Skeletal muscle satellite cell (primary cell): ENCODE measurements at regions not wholly inside any gene's neighbourhood (a gene's known extent, or its start where the extent isn't known, plus 50 kb on each side); places are given as distances from the start of the nearest gene placed in this dataset.

Experiments
- H3K27me3 ChIP-seq: 2 replicates; pipeline ENCODE4 v1.7.0; 2013; ENCODE audit warnings: low read length; ENCODE audit not compliant: control insufficient read depth, insufficient read depth
- H3K36me3 ChIP-seq: 2 replicates; pipeline ENCODE4 v1.7.0; 2013; ENCODE audit warnings: mild to moderate bottlenecking, control low read depth, low read length; ENCODE audit not compliant: insufficient read depth
- H3K4me1 ChIP-seq: 2 replicates; pipeline ENCODE4 v1.7.0; 2013; ENCODE audit warnings: low read length; ENCODE audit not compliant: control insufficient read depth, insufficient read depth
- H3K4me2 ChIP-seq: 2 replicates; pipeline ENCODE4 v1.7.0; 2013; ENCODE audit warnings: mild to moderate bottlenecking, low read length
- H3K4me3 ChIP-seq: 2 replicates; pipeline ENCODE4 v1.7.0; 2013; ENCODE audit warnings: low read length
- H3K9ac ChIP-seq: 2 replicates; pipeline ENCODE4 v1.7.0; 2013; ENCODE audit warnings: mild to moderate bottlenecking, low read depth, low read length, moderate library complexity
- H3K9me3 ChIP-seq: replicated peaks from 2 replicates; pipeline ENCODE4 v1.7.0; 2013; ENCODE audit warnings: mild to moderate bottlenecking, control low read depth, low read length

GRCh38 chr22:48594757-48595510 lies 1232.7 kb downstream of the BRD1 start:
- Histone ChIP-seq H3K36me3 (no peaks in the 10 kb centered on the region), H3K4me2 (no peak overlapping the region), H3K27me3 (no peaks in the 10 kb centered on the region), H3K9ac (no peak overlapping the region), H3K9me3 (peaks cover 32% of the 10 kb centered on the region), H3K4me3 (no peak overlapping the region), H3K4me1 (no peaks in the 10 kb centered on the region)

- no peak overlapping the region for H3K4me2 ChIP-seq
- no peak overlapping the region for H3K9ac ChIP-seq
- no peaks in the 10 kb centered on the region for H3K36me3 ChIP-seq
- peaks cover 29% of the 10 kb centered on the region for H3K9me3 ChIP-seq
- no peak overlapping the region for H3K4me3 ChIP-seq
- no peaks in the 10 kb centered on the region for H3K27me3 ChIP-seq
- H3K4me1 ChIP-seq, result no peaks in the 10 kb centered on the region
Observed at GRCh38 chr22:48594016-48594756, 1233.5 kb downstream of the BRD1 start.

DNA sequence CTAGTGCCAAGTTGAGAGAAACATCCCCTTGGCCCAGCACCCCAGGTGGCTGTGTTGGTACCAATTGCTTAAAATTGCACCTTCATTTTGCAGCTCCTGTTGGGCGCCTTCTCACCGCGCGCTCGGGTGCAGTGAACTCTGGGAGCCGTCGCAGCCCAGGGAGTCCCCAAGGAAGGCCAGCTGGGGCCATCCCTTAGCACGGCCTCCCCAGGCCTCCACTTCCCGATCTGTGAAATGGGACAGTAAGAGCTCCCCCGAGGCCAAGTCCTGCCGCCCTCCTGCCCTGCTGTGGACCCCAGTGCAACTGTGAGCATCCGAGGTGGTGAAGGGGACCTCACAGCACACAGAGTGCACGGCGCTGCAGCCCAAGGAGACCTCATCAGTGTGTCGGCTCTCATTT lies 1234.1 kb downstream of the BRD1 start:
- Histone ChIP-seq H3K36me3 (no peaks in the 10 kb centered on the region), H3K9ac (no peak overlapping the region), H3K9me3 (peaks cover 24% of the 10 kb centered on the region), H3K4me3 (no peak overlapping the region), H3K4me2 (no peak overlapping the region), H3K4me1 (no peaks in the 10 kb centered on the region), H3K27me3 (no peaks in the 10 kb centered on the region)

- Histone ChIP-seq H3K9ac (no peak overlapping the region), H3K4me2 (no peak overlapping the region), H3K27me3 (no peaks in the 10 kb centered on the region), H3K4me3 (no peak overlapping the region), H3K9me3 (peaks cover 18% of the 10 kb centered on the region), H3K36me3 (no peaks in the 10 kb centered on the region), H3K4me1 (no peaks in the 10 kb centered on the region)
Observed at GRCh38 chr22:48592931-48593330, 1234.7 kb downstream of the BRD1 start.

GRCh38 chr22:48592488-48592887 lies 1235.2 kb downstream of the BRD1 start:
- Histone ChIP-seq H3K36me3 (no peaks in the 10 kb centered on the region), H3K27me3 (no peaks in the 10 kb centered on the region), H3K4me1 (no peaks in the 10 kb centered on the region), H3K4me3 (no peak overlapping the region), H3K9ac (no peak overlapping the region), H3K4me2 (no peak overlapping the region), H3K9me3 (peaks cover 20% of the 10 kb centered on the region)

DNA sequence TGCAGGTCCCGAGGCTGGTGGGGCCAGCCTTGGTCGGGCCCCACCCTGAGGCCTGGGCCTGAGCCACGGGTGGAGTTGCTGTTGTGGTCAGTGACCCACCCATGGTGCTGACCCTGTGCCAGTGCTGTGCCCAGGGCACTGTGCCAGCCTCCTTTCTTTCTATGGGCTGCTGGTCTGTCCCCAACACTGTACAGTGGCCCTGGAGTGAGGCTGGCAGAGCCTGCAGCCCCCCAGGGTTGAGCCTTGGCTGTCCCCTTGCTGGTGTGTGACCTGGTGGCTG lies 1235.7 kb downstream of the BRD1 start:
- no peaks in the 10 kb centered on the region for H3K4me1 ChIP-seq
- H3K9ac ChIP-seq, result no peak overlapping the region
- no peak overlapping the region for H3K4me2 ChIP-seq
- H3K36me3 ChIP-seq, result no peaks in the 10 kb centered on the region
- H3K27me3 ChIP-seq, result no peaks in the 10 kb centered on the region
- no peak overlapping the region for H3K4me3 ChIP-seq
- H3K9me3 ChIP-seq, result peaks cover 20% of the 10 kb centered on the region

GRCh38 chr22:48591286-48592065 lies 1236.2 kb downstream of the BRD1 start:
- Histone ChIP-seq H3K4me1 (no peaks in the 10 kb centered on the region), H3K27me3 (no peaks in the 10 kb centered on the region), H3K9me3 (peaks cover 22% of the 10 kb centered on the region), H3K4me2 (no peak overlapping the region), H3K4me3 (no peak overlapping the region), H3K36me3 (no peaks in the 10 kb centered on the region), H3K9ac (no peak overlapping the region)

DNA sequence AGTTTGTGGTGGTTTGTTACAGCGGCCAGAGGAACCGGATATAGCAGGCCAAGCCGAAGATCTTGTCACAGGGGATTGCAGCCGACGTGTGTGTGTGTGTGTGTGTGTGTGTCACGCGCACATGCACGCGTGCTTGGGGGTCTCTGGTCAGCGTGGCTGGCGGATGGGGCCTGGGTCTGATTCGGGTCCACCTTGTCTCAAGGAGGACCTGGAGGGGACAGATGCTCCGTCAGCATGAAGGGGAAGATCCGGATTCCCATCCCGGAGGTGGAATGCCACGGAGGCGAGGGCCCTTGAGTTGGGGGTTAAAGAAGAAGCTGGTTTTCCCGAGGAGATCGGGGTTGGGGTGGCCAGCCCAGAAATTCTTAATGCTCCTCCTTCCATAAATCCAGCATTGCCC lies 1237.8 kb downstream of the BRD1 start:
- Histone ChIP-seq H3K27me3 (no peaks in the 10 kb centered on the region), H3K4me3 (no peak overlapping the region), H3K9me3 (peaks cover 22% of the 10 kb centered on the region), H3K4me1 (no peaks in the 10 kb centered on the region), H3K36me3 (no peaks in the 10 kb centered on the region), H3K9ac (no peak overlapping the region), H3K4me2 (no peak overlapping the region)

- no peaks in the 10 kb centered on the region for H3K4me1 ChIP-seq
- peaks cover 26% of the 10 kb centered on the region for H3K9me3 ChIP-seq
- no peaks in the 10 kb centered on the region for H3K27me3 ChIP-seq
- H3K4me2 ChIP-seq, result no peak overlapping the region
- no peaks in the 10 kb centered on the region for H3K36me3 ChIP-seq
- H3K9ac ChIP-seq, result no peak overlapping the region
- no peak overlapping the region for H3K4me3 ChIP-seq
Observed at GRCh38 chr22:48588878-48589450, 1238.7 kb downstream of the BRD1 start.

DNA sequence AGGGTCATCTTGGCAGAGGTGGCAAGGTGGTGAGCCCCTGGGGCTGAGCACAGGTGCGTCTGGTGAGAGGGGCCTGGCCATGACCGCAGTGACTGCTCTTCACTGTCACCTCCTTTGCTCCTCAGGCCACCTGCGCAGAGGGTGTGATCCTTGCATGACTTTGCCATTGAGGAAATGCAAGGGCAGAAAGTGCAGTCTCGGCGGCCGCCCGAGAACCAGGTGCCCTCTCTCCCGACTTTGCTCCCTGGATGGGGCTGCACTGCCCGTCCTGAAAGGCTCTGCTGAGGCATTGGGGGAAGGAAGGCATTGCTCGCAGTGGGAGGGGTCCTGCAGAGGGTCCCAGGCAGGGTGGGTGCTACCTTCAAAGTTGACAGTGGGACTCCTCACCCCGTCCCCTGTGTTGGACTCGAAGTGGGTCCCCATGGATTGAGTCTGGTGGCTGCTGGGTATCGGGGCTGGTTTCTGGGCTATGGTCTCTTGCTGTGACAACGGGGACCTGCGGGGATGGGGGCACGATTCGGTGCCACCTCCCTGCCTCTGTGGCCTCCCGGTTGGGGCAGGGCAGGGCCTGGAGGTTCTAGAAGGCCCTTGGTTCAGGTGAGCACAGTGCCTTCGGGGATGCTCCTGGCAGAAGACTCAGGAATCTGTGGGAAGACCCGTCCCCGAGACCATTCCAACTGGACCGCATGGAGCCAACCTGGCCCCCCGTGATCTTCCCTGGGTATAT lies 1239.4 kb downstream of the BRD1 start:
- Histone ChIP-seq H3K4me2 (no peak overlapping the region), H3K4me3 (no peak overlapping the region), H3K27me3 (no peaks in the 10 kb centered on the region), H3K9ac (no peak overlapping the region), H3K36me3 (no peaks in the 10 kb centered on the region), H3K4me1 (no peaks in the 10 kb centered on the region), H3K9me3 (peaks cover 26% of the 10 kb centered on the region)
